ENCODE measurements at regions not wholly inside any gene's neighbourhood (a gene's known extent, or its start where the extent isn't known, plus 50 kb on each side); places are given as distances from the start of the nearest gene placed in this dataset.
A peak's percentile ranks its signal among the peaks of the same experiment; 100 is the strongest.
"Not testable (repeated sequence)": the region's sequence is repeated elsewhere in the genome, so short reads cannot be mapped to it uniquely, and the experiment has no call there.

DNA sequence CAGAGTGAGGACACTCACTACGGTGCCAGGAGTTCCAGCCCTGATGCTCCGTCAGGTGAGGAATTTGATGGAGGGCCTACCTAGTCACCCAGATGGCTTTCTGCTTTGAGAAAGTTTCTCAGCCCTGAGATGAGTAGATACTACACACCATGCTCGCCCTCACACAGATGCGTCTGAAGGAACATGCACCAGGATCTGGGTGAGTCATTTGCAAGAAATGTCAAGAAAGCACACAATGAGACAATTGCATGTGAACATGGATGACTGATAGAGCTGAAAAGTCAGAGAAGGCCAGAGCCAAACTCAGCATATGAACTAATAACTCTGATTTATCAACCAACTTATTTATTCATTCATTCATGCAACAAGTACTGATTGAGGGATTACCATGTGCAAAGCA lies 483.9 kb downstream of the OMA1 start:
- no peak for DNase-seq (ENCODE audit: low read depth)

DNA sequence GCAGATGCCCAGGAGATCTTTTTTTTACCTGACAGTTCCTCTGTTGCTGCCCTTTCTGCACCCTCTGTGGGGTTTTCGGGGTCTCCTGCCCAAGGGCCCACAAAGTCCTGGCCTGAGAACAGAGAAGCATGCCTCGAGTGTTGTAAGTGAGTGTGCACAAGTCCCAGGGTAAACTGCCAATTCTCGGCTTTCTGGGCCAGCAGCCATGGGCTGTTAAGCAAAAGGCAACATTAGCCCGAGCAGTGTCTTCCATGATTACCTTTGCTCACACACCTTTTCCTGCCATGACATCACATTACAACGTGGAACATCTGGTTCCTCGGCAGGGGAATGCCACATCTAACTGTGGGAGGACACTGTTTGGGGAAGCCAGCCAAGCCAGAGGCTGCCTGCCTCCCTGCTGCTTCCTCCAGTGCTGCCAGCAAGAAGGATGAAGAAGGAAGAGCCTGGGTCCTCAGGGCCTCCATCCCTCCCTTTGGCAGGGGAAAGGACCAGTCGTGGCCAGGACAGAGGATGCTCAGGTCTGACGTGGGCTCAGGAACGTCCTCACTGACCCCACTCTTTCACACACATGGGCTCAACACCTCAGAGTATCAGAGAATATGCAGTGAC lies 485.9 kb downstream of the OMA1 start:
- DNase-seq (ENCODE audit: low read depth), result no peak

DNA sequence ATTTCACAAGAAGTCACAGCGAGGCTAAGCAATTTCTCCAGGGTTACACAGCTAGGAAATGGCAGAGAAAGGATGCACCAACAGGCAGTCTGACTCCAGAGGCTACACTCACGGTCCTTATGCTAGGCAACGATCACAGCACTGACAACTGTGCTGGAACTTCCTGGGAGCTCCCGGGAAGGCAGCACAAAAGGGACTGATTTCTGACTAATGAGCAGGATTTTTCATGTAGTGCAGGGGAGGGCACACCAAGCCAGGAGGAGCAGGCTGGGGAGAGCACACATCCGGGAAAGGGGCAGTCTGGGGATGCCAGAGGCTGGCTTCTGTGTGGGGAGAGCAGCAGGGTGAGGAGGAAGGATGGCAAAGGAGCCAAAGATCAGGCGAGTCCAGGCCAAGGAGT lies 486.7 kb downstream of the OMA1 start:
- no peak for DNase-seq (ENCODE audit: low read depth)

DNA sequence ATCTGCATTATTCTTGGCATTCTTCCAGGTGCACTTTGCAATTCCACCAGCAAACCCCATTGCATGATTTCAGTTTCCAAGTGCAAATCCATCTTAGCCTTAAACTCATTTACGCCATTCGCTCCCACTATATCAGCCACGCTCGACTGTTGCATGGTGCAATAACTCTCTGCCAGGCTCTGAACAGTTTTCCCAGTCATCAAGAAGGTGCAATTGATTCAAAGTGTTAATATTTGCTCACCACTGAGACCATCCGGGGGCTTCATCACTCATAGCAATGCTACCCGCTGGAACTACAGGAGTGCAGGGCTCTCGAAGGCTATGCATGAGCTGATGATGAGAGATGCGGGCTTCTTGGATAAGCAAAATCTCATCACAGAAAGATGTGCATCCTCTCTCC lies 488.2 kb downstream of the OMA1 start:
- no peak for DNase-seq (ENCODE audit: low read depth)

DNA sequence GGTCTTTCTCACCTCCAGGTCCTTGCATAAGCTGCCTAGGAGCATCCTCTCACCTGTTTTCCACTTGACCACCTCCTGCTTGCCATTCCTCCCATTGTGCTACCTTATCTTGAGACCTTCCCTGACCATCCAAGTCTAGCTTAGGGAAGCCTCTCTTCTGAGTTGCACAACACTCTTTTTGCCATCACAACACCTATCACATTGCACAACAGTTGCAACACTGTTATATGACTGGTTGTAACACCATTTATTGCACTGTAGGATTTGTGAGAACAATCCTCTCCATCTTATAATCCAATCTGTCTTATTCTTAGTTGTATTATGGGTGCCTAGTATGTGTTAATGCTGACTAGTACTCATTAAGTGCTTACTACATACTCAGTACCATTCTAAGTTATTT lies 488.7 kb downstream of the OMA1 start:
- DNase-seq (ENCODE audit: low read depth), result no peak

DNA sequence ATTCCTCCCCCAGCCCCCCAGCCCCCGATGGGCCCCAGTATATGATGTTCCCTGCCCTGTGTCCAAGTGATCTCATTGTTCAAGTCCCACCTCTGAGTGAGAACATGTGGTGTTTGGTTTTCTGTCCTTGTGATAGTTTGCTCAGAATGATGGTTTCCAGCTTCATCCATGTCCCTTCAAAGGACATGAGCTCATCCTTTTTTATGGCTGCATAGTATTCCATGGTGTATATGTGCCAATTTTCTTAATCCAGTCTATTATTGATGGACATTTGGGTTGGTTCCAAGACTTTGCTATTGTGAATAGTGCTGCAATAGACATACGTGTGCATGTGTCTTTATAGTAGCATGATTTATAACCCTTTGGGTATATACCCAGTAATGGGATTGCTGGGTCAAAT lies 495.3 kb downstream of the OMA1 start:
- not testable (repeated sequence) for DNase-seq (ENCODE audit: low read depth)

DNA sequence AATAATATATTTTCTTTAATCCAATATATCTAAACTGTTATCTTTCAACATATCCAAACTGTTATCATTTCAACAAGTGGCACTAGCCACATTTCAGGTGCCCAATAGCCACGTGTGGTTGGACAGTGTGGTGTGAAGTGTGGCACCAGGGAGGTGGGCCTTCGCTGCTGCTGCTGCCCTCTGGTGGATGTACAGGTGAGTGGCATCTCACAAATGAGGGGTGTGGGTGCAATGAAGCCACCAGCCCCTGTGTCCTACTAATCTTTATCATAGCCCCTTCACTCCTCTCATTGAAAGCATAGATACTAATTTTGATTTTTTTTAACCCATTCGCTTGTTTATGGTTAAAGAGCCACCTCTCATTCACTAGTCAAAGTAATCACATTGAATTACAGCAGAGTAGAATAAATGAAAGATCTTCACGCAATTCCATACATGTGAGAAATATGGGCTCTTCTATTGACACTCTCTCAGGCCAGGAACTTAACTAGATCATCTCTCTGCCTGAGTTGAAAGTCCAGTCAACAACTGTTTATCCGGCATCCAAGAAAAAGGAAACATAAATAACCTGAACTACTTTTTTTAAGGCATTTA lies 499.2 kb downstream of the OMA1 start:
- peak; percentile 15 for DNase-seq (ENCODE audit: low read depth)

DNA sequence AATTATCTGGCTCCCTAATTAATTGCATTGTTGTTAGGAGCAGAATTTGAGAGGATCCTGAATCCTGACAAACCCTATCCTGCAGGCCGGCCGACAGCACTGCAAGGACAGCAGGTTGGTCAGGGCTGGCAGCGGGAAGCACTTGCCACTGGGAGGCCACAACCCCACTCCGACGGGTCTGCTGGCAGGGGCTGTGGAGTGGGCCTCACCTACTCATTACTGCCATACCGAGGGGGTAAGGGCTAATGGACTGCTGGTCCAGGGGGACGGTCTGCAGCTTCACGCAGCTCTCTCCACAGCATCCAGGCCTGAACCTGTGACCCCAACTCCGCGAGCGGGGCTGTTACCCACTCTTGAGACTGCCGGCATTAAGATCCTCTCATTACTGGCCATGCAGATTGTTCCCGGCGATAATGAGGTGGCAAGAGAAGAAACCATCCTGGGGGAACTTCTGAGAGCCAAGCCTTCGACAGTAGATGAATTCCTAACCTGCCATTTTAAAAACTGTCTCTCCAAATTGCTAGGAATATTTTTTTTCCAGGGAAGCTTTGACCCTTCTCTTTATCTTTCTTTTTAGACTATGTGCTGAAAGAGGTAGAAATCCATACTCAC lies 501.3 kb downstream of the OMA1 start:
- no peak for DNase-seq (ENCODE audit: low read depth)

DNA sequence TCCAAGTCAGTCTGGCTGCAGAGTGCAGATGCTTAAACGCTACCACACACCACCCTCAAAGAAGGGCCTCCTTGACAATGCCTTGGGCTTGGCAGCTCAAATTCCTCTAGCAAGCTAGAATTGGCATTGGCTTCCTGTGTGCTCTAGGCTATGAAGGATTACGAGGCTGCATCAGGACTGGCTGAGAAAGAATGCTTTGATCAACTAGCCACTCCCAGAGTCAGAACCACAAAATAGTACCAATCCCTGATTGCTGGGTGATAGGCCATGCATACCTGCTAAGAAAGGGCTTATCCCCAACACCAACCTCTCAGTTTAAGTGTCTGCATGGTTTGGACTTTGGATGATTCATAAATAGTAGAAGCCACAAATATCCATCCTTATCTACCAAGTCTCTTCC lies 504.9 kb downstream of the OMA1 start:
- no peak for DNase-seq (ENCODE audit: low read depth)

DNA sequence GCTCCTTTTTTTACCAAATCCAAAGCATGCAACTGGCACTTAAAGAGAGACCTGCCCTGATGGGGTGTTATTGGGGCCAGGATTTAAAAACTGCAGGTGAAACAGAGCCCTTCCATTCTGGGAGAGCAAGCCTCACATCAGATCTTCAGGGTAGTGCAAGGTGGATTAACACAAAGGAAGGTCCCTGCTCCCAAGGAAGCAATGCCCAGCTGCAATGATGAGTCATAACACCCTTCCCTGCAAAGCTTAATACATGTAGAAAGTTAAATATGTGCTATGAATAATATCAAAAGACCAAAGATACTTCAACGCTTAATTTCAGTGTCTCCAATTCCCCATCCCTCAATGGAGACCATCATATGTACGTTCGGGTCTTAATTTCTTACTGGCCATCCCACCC lies 508.0 kb downstream of the OMA1 start:
- DNase-seq (ENCODE audit: low read depth), result no peak

DNA sequence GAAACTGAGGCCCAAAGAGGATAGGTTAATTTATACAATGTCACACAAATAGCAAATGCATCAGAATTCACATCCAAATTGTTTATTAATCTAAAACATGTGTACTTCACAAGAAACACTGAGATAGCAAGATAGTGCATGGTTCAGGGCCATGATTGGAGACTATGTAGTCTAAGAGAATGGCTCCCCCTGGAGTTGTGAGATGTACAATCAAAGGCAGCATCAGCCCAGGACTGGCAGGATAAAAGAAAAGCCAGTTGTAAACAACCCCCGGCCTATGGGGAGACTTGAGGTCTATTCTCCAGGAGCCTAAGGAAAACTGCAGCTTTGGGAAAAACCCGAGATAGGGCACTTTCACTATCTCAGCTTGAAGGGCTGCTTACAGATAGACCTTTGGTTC lies 511.0 kb downstream of the OMA1 start:
- DNase-seq (ENCODE audit: low read depth), result no peak

DNA sequence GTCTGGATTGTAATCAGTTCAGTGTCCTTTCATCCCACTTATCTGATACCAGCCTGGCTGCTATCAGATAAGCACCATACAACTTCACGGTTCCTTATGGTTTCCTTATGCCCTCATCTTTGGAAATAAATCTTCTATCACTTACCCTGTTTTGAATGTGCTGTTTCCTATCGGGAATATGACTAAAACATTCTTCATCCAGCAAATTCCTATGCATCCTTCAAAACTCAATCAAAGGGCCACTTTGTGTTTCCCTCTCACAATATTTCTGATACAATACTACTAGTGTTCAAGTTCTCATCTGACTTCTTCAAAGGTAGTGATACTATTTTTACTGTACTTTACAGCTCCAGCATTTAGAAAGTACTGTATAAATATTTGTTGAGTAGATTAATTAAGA lies 513.2 kb downstream of the OMA1 start:
- DNase-seq (ENCODE audit: low read depth), result no peak

DNA sequence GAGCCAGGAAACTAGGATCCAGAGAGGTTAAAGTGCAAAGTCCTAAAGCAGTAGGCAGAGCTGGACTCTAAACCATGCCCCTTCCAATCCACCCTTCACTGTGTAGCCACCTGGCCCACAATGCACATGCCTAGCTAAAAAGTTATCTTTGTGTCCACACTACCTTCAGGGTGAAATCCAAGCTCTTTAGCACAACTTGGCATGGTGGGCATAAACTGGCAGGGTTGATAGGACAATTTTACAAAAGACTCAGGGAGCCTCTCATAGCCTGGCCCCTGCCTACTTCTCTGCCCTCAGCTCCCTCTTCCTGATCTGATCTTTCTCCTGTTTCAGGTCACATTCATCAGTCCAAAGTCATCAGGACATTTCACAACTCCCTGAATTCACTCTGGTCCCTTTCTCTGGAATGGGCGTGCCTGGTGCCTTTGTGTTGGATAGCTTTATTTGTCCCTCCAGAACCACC lies 513.9 kb downstream of the OMA1 start:
- no peak for DNase-seq (ENCODE audit: low read depth)

DNA sequence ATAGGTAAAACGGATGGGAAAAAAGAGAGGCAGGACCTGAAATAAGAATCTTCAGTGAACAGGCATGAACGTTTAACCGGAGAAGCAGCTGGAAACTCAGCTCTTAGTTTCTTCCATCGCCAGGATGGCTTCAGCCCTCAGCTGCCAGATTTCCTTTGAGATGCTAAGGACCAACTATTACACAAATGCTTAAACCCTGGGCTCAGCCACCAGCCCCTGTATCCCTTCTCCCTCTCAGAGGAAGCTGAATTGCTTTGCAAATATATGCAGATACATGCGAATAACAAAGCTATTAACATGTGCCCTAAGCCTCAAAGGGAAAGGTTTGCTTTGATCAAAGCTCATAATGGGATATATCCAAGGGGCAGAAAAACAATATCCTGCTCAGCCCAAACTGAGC lies 515.1 kb downstream of the OMA1 start:
- DNase-seq (ENCODE audit: low read depth), result no peak

DNA sequence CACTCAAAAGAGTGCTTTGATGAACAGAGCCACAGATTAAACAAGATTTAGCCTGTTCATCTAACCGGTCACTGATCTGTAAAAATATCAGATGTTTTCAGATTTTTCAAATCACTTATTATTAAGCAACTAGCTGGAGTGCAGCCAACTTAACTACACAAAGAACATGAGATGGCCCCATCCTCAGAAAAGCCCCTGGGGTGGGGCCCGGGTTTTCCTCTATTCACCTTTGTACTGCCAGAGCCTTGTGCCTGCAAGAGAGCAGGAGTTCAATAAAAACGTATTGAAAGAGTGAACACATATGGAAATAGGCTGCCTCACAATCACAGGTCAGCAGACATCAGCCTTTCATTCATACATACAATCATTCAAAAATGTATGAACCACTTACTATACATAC lies 516.1 kb downstream of the OMA1 start:
- no peak for DNase-seq (ENCODE audit: low read depth)

DNA sequence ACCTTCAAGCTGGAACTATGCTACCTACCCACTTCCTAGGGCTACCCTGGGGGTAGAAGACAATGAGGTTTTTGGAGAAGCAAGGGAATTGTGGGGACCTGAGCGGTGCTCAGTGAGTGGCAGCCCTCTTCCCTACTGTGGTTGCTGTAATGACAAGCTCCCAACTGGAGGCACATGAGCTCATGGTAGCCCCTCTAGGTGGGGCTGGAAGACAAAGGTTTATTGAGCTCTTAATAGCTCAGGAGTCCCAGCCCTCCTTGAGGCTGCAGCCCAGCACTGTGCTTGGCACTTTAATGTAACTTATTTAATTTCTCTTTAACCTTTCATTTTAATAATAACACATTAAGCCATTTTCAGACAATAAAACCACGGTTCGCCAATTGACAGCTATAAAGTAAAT lies 528.9 kb downstream of the OMA1 start:
- DNase-seq (ENCODE audit: low read depth), result no peak

DNA sequence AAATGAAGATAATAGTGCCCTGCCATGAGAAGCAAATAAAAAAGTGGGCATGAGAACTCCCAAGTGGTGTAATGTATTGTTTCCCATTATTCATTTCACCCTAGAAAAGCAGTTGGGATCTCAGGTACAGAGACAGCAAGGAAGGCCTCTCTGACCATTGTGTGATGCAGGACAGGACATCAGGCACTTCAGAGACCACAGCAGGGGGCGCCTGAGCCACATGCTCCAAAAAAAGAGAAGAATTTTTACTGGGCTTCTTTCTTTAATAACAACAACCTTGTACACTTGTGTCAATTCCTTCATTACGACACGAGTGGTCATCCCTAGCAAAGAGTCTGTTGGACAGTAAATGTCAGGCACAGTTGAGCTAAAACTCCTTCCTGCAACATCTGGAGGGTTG lies 533.3 kb downstream of the OMA1 start:
- no peak for DNase-seq (ENCODE audit: low read depth)

DNA sequence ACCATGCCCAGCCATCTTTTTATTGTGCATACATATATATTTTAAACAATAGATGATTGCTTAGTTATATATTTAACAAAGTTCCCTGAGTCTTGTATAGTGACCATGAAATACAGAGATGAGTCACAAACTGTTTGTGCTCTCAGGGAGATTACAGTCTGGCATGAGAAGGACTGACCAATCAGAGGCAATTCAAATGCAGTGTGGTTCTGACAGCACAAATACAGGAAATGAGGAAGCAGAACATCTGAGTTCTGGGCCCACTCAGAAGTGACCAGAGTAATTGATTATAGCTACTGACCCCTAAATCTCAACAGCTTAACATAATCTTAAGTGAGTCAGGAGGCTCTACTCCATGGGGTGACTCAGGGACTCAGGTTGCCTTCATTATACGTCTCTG lies 534.5 kb downstream of the OMA1 start:
- no peak for DNase-seq (ENCODE audit: low read depth)

DNA sequence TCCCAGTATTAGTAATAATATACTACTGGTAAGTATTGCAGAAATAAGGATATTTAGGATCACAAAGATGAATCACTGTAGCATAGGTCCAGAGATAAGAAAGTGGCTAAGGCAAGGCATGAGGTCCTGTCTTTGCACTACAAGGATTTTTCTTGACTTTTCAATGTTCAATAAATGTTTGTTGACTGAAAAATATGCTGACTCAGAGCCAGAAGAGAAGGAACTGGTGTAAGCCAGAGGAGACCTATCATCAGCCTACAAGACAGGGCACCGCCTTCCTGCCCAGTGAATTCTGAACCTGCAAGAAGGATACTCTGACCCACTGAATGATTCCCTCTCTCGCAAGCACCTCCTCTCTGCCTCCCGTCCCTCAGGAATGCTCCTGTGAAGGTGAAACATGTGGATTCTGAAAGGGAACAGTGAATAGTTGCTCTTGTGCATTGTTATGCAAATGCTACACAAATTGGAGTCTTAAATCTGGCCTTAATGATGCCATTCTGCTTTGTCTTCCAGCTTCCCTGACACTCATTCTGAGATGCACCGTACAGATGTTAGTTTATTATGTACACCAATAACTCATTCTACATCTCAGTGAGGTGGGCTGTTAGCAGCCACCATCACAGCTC lies 540.0 kb downstream of the OMA1 start:
- no peak for DNase-seq (ENCODE audit: low read depth)

DNA sequence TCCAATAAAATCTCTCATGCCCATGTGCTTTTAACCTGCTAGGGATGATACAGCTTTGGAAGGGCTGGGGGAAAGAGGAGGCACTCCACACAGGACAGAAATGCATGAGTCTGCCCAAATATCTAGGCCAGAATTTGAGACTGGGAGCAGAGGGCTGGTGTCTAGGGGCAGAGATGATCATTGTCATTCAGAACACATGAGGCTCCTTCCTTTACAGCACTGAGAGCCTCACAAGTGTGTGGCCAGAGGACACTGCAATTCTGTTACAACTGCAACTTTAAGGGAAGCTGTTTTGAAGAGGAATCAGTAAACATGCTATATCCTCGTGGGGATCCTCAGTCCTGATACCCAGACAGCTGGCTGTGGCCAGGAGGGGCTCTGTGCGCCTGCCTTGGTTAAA lies 541.3 kb downstream of the OMA1 start:
- no peak for DNase-seq (ENCODE audit: low read depth)

DNA sequence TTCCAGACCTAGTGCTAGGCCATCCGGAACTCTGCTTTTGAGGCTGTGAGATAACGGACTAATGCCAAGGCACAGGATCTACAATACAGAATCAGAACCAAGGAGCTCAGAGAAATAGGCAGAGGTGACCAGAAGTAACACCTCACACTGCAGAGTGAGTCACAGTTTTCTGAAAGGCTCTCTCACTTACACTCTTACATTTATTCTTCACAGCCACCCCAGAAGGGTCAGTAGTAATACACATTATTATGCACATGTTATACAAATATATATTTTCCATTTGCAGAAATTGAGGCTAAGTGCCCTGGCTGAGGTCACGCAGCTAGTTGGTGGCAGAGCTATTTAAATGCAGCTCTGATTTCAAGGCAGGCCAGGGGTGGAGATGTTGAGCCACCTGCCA lies 542.5 kb downstream of the OMA1 start:
- DNase-seq (ENCODE audit: low read depth), result no peak

DNA sequence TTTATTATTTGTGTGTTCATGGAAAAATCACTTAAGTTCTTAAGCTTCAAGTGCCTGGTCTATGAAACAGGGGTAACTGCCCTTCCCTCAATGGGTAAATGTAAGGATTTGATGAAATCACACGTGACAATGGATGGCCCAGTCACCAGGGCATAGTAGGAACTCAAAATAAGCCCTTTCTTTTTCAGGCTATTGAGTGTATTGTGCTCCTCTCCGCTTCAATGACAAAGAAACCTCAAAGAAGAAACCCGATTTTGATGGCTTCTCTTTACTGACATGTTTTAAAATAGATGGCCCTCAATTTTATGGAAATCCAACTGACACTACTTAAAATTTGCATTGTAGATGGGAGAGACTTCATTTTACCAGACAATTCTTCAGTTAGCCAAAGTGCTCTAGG lies 543.5 kb downstream of the OMA1 start:
- DNase-seq (ENCODE audit: low read depth), result no peak

DNA sequence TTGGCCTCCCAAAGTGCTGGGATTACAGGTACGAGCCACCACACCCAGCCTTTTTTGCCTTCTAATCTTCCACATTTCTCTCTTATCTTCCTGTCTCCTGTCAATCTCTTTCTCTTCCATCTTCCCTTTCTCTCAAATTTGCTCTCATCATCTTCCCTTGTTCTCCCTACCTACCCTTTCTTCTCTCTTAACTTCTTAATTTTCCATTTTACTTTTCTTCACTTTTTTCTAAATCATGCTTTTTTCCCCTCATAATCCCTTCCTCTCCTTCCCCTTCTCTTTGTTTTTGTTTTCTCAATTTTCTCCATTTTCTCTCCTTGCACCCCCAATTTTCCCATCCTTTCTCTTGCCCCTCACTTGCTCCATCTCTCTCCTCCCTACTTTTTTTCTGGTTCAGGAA lies 545.7 kb downstream of the OMA1 start:
- DNase-seq (ENCODE audit: low read depth), result no peak

DNA sequence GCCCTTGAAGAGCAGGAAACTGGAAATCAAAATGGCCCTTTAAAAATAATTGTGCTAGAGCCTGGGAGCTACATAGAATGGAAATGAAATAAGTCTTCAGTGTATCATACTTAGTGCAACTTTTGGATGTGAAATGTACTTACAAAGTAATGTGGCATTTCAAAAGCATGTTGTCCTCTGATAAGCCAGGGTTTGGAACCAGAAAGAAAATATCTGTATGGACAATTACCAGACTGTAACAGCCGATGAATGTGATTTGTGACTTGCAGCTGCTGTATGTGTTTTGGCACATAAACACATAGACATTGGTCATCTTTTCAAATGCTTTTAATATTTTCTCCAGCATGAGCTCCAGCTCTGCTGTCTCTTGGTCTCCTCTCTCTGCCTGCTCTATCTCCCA lies 546.4 kb downstream of the OMA1 start:
- DNase-seq (ENCODE audit: low read depth), result no peak

Measured in activated T-cell treated with anti-CD3 and anti-CD28 coated beads for 48 hours (primary cell).